GM21367 (cell line): ENCODE measurements at regions not wholly inside any gene's neighbourhood (a gene's known extent, or its start where the extent isn't known, plus 50 kb on each side); places are given as distances from the start of the nearest gene placed in this dataset.

Source experiments
- ATAC-seq: cut with Tn5 transposase; IDR thresholded peaks from one replicate; pipeline ENCODE4 v1.9.1; 2021; ENCODE audit not compliant: unreplicated experiment

GRCh38 chr10:131781791-131782190 lies 119.0 kb upstream of the PPP2R2D start:
- ATAC-seq = no peak

GRCh38 chr10:131784363-131785120 lies 116.3 kb upstream of the PPP2R2D start:
- ATAC-seq = no peak

- no peak for ATAC-seq
Measured at GRCh38 chr10:131785121-131785460, 115.7 kb upstream of the PPP2R2D start.

- ATAC-seq = no peak
Measured at GRCh38 chr10:131786756-131787605, 113.8 kb upstream of the PPP2R2D start.

GRCh38 chr10:131787961-131788360 lies 112.8 kb upstream of the PPP2R2D start:
- ATAC-seq = no peak

- no peak for ATAC-seq
Measured at GRCh38 chr10:131788386-131788785, 112.4 kb upstream of the PPP2R2D start.

GRCh38 chr10:131789516-131789915 lies 111.3 kb upstream of the PPP2R2D start:
- no peak for ATAC-seq

- ATAC-seq = no peak
Measured at GRCh38 chr10:131790021-131790420, 110.8 kb upstream of the PPP2R2D start.

- ATAC-seq = no peak
Measured at GRCh38 chr10:131792011-131792651, 108.7 kb upstream of the PPP2R2D start.

- no peak for ATAC-seq
Measured at GRCh38 chr10:131792809-131793208, 108.0 kb upstream of the PPP2R2D start.

GRCh38 chr10:131795761-131796160 lies 105.0 kb upstream of the PPP2R2D start:
- no peak for ATAC-seq

- ATAC-seq = no peak
Measured at GRCh38 chr10:131797626-131798025, 103.2 kb upstream of the PPP2R2D start.

GRCh38 chr10:131799429-131799828 lies 101.4 kb upstream of the PPP2R2D start:
- no peak for ATAC-seq

GRCh38 chr10:131802156-131802915 lies 98.5 kb upstream of the PPP2R2D start:
- no peak for ATAC-seq

GRCh38 chr10:131802996-131803395 lies 97.8 kb upstream of the PPP2R2D start:
- no peak for ATAC-seq

GRCh38 chr10:131803860-131804425 lies 96.9 kb upstream of the PPP2R2D start:
- ATAC-seq = no peak

GRCh38 chr10:131804551-131805295 lies 96.1 kb upstream of the PPP2R2D start:
- no peak for ATAC-seq

- no peak for ATAC-seq
Measured at GRCh38 chr10:131805696-131806095, 95.1 kb upstream of the PPP2R2D start.

- ATAC-seq = no peak
Measured at GRCh38 chr10:131806146-131806545, 94.7 kb upstream of the PPP2R2D start.
